DMS114 treated with DMSO at 0.1 percent for 48 hours (cell line): ENCODE measurements at regions not wholly inside any gene's neighbourhood (a gene's known extent, or its start where the extent isn't known, plus 50 kb on each side); places are given as distances from the start of the nearest gene placed in this dataset.

ENCODE experiments used
- DNase-seq: peaks from one replicate; lab custom pipeline; 2025; ENCODE audit not compliant: unreplicated experiment; lab: John Stamatoyannopoulos, UW

GRCh38 chr6:6884916-6885315, 222.8 kb upstream of the RREB1 start:
- no peak for DNase-seq

DNA sequence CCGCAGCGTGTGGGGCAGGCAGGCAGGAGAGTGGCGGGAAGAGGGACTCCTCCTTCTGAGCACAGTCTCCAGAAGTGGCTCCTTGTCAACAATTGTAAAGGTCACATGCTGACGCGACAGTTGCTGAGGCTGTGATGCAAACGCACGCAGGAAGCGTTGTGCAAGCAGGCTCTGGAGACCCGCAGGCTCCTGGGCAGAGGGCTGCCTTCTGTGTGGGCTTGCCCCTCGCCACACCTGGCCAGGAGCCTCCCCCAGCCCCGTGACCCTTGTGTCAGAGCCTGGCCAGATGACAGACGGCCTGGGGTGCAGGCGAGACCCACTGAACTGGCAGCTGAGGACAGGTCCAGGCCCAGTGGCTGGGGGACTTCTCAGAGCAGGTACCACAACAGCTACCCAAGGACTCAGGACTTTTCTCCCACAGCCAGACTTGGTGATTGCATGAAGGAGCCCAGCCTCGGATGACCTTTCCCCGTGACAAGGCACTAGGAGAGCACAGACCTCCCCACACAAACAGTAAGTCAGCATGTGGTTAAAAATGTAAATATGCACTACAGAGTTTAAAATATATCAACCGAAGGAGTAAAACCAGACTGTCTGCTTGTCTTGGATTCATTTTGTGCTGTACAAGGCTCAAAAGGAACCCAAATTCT, 222.1 kb upstream of the RREB1 start:
- DNase-seq, result no peak

DNA sequence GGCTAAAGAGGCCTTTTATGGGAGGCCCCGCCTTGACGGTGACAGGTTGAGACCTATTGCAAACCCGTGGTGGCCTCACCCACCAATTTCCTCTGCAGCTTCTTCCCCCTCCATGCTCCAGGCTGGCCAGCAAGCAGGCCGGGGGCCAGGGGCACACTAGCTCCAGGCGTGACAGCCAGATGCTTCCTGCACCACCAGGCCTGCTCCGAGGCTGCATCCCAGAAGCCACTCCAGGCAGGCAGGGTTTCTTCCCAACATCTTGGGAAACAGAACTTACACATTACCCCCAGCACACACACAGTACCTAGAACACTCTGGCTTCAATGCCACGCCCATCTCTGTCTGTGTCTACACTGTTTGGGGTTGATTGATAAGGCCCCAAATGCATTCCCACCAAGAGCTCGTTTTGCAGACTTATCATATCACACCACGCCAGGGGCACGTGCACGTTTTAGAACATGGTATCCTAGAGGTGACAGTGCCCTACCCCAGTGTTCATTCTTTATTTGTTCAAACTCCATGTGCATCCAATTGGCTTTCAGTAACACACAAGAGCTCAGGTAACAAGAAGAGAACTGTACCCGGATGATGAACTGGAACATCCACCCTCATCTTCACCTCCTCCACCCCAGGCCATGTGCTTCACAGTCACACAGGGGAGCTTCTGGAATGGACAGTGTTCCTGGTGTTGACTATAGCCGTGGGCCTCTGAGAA, 221.4 kb upstream of the RREB1 start:
- DNase-seq, result no peak

DNA sequence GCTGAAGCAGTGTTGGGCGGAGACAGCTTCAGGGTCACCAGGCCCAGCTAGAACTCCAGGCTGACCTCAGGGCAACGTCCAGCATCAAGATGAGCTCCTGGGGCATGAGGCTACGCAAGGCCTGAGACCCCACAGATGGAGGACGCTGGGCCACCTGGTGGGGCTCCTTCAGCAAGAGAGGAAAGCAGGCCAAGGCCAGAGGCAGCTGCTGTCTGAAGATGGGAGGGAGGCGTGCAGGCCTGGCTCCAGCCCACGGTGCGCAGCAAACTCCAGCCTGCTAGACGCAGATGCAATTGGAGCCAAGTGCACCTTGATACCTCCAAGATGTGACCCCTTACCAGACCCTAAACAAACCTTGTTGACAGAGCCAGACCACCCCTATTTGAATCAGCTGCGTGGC, 220.9 kb upstream of the RREB1 start:
- DNase-seq, result no peak

GRCh38 chr6:6889601-6890000, 218.2 kb upstream of the RREB1 start:
- DNase-seq, result no peak

GRCh38 chr6:6890400-6890858, 217.3 kb upstream of the RREB1 start:
- no peak for DNase-seq

- DNase-seq, result no peak
Observed at GRCh38 chr6:6891125-6891721, 216.5 kb upstream of the RREB1 start.

- no peak for DNase-seq
Observed at GRCh38 chr6:6891949-6892461, 215.8 kb upstream of the RREB1 start.

DNA sequence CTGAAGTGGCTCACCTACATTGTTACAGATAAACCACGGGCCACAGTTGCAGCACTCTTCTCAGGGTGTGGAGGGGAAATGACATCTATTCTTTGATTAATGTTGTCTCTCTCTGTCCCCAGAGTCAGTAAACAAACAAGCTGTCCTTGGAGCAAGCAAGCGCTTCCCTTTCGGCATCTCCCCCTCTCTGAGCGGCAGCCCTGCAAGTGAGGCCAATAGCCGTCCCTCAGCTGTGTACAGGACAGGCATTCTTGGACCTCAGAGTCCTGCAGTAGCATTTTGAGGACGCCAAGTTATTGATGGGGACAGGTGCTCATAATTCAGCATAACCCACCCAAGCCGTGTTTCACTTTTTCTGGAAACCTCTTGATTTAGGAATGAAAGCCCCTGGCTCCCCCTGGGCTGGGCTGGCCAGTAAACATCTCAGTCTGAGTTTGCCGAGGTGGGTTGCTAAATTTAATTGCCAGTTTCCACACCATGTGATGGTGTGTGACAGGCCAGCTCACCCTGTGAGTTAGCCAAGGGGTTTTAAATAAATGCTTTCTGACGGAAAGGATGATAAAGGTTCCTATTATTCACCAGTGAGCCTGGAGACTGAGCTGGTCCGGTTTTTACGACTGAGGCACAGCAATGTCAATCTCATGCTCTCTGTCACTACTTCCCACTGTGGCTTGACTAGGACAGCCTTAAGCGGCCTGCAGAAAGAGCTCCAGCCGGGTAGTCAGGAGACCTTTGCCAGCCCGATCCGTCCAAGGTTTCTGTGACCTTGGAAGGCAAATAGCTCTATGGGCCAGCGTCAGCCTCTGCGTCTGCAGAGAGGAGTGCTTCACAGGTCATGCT, 214.8 kb upstream of the RREB1 start:
- DNase-seq, result no peak

DNA sequence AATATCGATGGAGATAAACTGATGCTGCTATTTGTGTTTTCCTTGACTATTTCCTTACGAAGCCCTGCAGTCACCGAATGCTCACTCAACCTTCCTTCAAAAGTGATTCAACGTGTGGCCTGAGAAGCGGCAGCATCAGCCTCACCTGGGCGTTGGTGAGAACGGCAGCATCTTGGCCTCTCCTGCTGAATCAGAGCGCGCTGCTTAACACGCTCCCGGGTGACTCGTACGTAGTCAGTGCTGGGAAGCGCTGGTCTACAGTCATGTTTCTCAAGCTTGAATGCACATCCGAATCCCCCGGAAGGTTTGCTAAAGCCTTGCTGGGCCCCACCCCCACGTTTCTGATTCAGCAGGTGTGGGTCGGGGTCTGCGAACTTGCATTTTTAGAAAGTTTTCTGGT, 214.1 kb upstream of the RREB1 start:
- no peak for DNase-seq

DNA sequence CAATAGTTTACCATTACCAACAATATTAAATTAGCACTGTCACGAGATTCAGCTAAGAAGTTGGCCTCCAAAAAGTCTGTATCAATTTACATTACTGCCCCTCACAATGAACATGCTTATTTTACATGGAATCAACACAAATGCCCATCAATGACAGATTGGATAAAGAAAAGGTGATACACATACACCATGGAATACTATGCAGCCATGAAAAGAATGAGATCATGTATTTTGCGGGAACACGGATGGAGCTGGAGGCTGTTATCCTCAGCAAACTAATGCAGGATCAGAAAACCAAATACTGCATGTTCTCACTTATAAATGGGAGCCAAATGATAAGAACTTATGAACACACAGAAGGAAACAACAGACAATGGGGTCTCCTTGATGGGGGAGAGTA, 211.8 kb upstream of the RREB1 start:
- no peak for DNase-seq

- DNase-seq, result no peak
Observed at GRCh38 chr6:6897140-6897539, 210.6 kb upstream of the RREB1 start.

GRCh38 chr6:6900569-6901204, 207.1 kb upstream of the RREB1 start:
- DNase-seq, result no peak

- no peak for DNase-seq
Observed at GRCh38 chr6:6901205-6901719, 206.5 kb upstream of the RREB1 start.

GRCh38 chr6:6901945-6902344, 205.8 kb upstream of the RREB1 start:
- DNase-seq, result no peak

- no peak for DNase-seq
Observed at GRCh38 chr6:6905961-6906518, 201.7 kb upstream of the RREB1 start.

DNA sequence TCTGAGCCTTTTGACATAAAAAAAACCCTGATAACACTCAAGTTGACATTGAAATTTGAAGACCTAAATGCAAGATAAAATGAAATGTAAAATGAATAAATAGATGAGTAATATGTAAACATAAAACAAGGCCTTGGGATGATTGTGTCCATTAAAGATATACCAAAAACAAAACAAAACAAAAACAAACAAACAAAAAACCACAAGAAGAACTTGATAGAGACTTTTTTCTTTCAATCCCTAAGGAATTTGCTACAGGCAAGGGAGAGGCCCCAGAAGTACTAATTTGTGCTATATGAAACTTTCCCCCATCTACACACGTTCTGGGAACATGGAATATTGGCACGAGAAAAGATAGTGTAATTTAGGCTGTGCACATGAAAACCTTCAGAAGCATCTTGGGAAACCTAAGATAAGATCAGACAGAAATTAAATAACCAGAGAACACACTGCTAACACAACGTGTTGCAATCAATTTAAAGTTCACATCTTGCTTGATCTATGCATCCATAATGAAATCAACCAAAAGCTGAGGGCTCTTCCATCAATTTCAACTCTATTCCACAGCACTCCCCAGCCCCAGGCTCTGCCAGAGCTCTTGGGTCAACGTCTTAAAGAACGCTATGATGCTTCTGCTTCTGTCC, 201.1 kb upstream of the RREB1 start:
- DNase-seq, result no peak

- DNase-seq, result no peak
Observed at GRCh38 chr6:6907286-6907685, 200.5 kb upstream of the RREB1 start.

- DNase-seq, result no peak
Observed at GRCh38 chr6:6908121-6908520, 199.6 kb upstream of the RREB1 start.

DNA sequence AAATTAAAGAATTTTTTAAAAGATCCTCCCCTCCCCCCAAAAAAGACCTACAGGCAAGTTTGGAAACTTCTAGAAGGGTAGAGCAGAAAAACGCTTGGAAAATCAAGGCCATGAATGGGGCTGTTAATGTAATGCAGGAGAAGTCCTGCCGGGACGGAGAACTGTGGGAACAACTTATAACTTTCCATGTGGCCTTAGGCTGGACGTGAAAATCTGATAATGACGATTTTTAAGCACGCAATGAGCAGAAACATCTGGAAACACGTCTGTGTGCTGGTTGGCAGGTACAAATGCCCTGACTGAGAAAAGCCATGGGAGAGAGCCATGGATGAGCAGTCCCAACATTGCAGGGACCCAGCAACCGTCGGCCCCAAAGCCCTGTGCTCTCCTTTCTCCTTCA, 198.7 kb upstream of the RREB1 start:
- no peak for DNase-seq
